Lung (tissue), 11 donors: ENCODE measurements at regions not wholly inside any gene's neighbourhood (a gene's known extent, or its start where the extent isn't known, plus 50 kb on each side); places are given as distances from the start of the nearest gene placed in this dataset.

Experiments
- ATAC-seq: fragments of 200-7000 bp; cut with Tn5 transposase; one replicate; pipeline ENCODE4 v1.9.1; 2020; ENCODE audit warnings: moderate number of reproducible peaks; ENCODE audit not compliant: insufficient read depth, low FRiP score
- DNase-seq, 3 donors: peaks; one replicate each; pipeline ENCODE4 v3.0.0-alpha.2; 2013 to 2017
- H3K27ac ChIP-seq, 2 donors: one replicate each; pipeline ENCODE4 v1.5.1; 2013; ENCODE audit warnings: mild to moderate bottlenecking in 2 of 2, moderate library complexity in 2 of 2, control low read depth in 1 of 2, inconsistent platforms in 1 of 2, low read depth in 1 of 2, low read length in 1 of 2
- H3K27me3 ChIP-seq, 3 donors: one replicate each; pipeline ENCODE4 v1.5.1; 2013; ENCODE audit warnings: low read length in 2 of 3; ENCODE audit not compliant: control insufficient read depth in 3 of 3, insufficient read depth in 3 of 3
- H3K36me3 ChIP-seq, 4 donors: one replicate each; pipeline ENCODE4 v1.5.1; 2013; ENCODE audit warnings: low read length in 4 of 4, mild to moderate bottlenecking in 1 of 4, moderate library complexity in 1 of 4; ENCODE audit not compliant: control insufficient read depth in 4 of 4, insufficient read depth in 4 of 4
- H3K4me1 ChIP-seq, 5 donors: one replicate each; pipeline ENCODE4 v1.5.1; 2013; ENCODE audit warnings: low read length in 5 of 5, mild to moderate bottlenecking in 2 of 5, moderate library complexity in 1 of 5; ENCODE audit not compliant: control insufficient read depth in 5 of 5, insufficient read depth in 5 of 5
- H3K4me3 ChIP-seq: one replicate; pipeline ENCODE4 v1.5.1; 2013; ENCODE audit warnings: mild to moderate bottlenecking, control low read depth, moderate library complexity
- H3K9ac ChIP-seq, 2 donors: one replicate each; pipeline ENCODE4 v1.5.1; 2013; ENCODE audit warnings: low read length in 2 of 2, control low read depth in 1 of 2; ENCODE audit not compliant: insufficient read depth in 1 of 2
- H3K9me3 ChIP-seq, 4 donors: one replicate each; pipeline ENCODE4 v1.5.1; 2013; ENCODE audit warnings: low read length in 3 of 4, mild to moderate bottlenecking in 1 of 4, moderate library complexity in 1 of 4; ENCODE audit not compliant: control insufficient read depth in 4 of 4, insufficient read depth in 3 of 4
- WGBS, 2 donors: extraction: QIAGEN DNeasy Blood & Tissue Kit; methylation state at CpG; one replicate each; pipeline ENCODE4 v1.1.7; 2013; 5-methylcytosine and 5-hydroxymethylcytosine counted together
- TF ChIP-seq, protein P1 (sequence below): IDR thresholded peaks from 2 replicates; pipeline ENCODE4 v1.5.1; 2012; ENCODE audit warnings: mild to moderate bottlenecking; ENCODE audit errors: control extremely low read depth, extremely low read depth
- donor health status: control.
- donor health status: control.
- donor health status: Bipolar disorder and iron deficiency.
- donor health status: healthy.
- donor health status: DM: yes; HTN: yes; CAD: no.

GRCh38 chr2:145572238-145572637 lies 1052.3 kb upstream of the ZEB2 start:
- Histone ChIP-seq H3K27me3 (no peaks in the 10 kb centered on the region), H3K27ac (no peak overlapping the region), H3K4me3 (no peak overlapping the region), H3K9me3 (peaks cover 0 to 5% (median 0%) of the 10 kb centered on the region in 4 donors), H3K4me1 (no peaks in the 10 kb centered on the region), H3K9ac (no peak overlapping the region), H3K36me3 (no peaks in the 10 kb centered on the region)
- TF ChIP-seq, protein P1, sequence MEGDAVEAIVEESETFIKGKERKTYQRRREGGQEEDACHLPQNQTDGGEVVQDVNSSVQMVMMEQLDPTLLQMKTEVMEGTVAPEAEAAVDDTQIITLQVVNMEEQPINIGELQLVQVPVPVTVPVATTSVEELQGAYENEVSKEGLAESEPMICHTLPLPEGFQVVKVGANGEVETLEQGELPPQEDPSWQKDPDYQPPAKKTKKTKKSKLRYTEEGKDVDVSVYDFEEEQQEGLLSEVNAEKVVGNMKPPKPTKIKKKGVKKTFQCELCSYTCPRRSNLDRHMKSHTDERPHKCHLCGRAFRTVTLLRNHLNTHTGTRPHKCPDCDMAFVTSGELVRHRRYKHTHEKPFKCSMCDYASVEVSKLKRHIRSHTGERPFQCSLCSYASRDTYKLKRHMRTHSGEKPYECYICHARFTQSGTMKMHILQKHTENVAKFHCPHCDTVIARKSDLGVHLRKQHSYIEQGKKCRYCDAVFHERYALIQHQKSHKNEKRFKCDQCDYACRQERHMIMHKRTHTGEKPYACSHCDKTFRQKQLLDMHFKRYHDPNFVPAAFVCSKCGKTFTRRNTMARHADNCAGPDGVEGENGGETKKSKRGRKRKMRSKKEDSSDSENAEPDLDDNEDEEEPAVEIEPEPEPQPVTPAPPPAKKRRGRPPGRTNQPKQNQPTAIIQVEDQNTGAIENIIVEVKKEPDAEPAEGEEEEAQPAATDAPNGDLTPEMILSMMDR = no peak
- ATAC-seq = no peak
- DNase-seq = no peak

DNA sequence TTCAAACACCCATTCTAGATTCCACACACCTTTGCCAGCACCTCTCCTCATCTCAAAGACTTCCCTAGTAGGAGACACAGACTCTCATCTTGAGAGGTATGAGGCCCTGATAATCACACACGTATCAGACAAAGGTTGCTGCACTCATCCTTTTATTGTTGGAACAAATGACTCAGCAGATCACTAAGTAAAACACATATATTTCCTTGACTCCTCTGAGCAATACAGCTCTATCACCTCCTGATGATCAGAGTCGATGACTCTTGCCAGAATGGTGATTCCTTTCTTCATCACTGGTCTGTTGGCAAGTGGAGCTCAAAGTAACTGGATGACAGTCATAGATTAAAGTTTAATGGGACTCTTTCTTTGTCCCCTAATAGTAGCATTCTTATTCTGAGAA lies 1049.2 kb upstream of the ZEB2 start:
- Histone ChIP-seq H3K27me3 (no peaks in the 10 kb centered on the region), H3K27ac (no peak overlapping the region), H3K4me3 (no peak overlapping the region), H3K9me3 (peaks cover 0 to 5% (median 0%) of the 10 kb centered on the region in 4 donors), H3K9ac (no peak overlapping the region), H3K4me1 (peaks cover 0 to 2% (median 0%) of the 10 kb centered on the region in 5 donors), H3K36me3 (no peaks in the 10 kb centered on the region)
- DNase-seq = no peak
- ATAC-seq = no peak
- TF ChIP-seq, protein P1 = no peak
- 83 to 93% methylated on average over 2 of the region's 2 CpGs for WGBS, 2 donors

- TF ChIP-seq, protein P1 = no peak
- DNase-seq (peak; percentile 48 to 87 (median 72)), ATAC-seq (peak; percentile 72)
- H3K4me3 ChIP-seq = no peak overlapping the region
- no peaks in the 10 kb centered on the region for H3K9me3 ChIP-seq
- WGBS, 2 donors = 56 to 76% methylated on average over 7 of the region's 7 CpGs
- H3K9ac ChIP-seq = peak overlapping the region in 1 of 2 donors; percentile 62
- no peaks in the 10 kb centered on the region for H3K36me3 ChIP-seq
- no peaks in the 10 kb centered on the region for H3K27me3 ChIP-seq
- peaks cover 0 to 11% (median 0%) of the 10 kb centered on the region in 5 donors for H3K4me1 ChIP-seq
- H3K27ac ChIP-seq = no peak overlapping the region
Measured at GRCh38 chr2:145563741-145564615, 1044.1 kb upstream of the ZEB2 start.
